ENCODE measurements at regions not wholly inside any gene's neighbourhood (a gene's known extent, or its start where the extent isn't known, plus 50 kb on each side); places are given as distances from the start of the nearest gene placed in this dataset.

- Mint-ChIP-seq H3K4me1 (ENCODE audit: low read depth, unreplicated experiment) (no peaks in the 10 kb centered on the region), H3K36me3 (ENCODE audit: unreplicated experiment) (peaks cover 18% of the 10 kb centered on the region), H3K4me3 (ENCODE audit: unreplicated experiment) (no peak overlapping the region), H3K9me3 (ENCODE audit: unreplicated experiment) (no peaks in the 10 kb centered on the region), H3K27ac (ENCODE audit: unreplicated experiment) (no peak overlapping the region), H3K27me3 (ENCODE audit: unreplicated experiment) (peaks cover 2% of the 10 kb centered on the region)
- DNase-seq, result no peak
- TF ChIP-seq CTCF (IDR thresholded peaks at IDR 0.05; ENCODE audit: partially characterized antibody, unreplicated experiment), result no peak
Observed at GRCh38 chr4:14790494-14790893, 211.8 kb upstream of the CPEB2 start.

- no peaks in the 10 kb centered on the region for H3K4me1 Mint-ChIP-seq (ENCODE audit: low read depth, unreplicated experiment)
- TF ChIP-seq CTCF (IDR thresholded peaks at IDR 0.05; ENCODE audit: partially characterized antibody, unreplicated experiment), result no peak
- H3K36me3 Mint-ChIP-seq (ENCODE audit: unreplicated experiment), result peaks cover 26% of the 10 kb centered on the region
- H3K27ac Mint-ChIP-seq (ENCODE audit: unreplicated experiment), result no peak overlapping the region
- H3K9me3 Mint-ChIP-seq (ENCODE audit: unreplicated experiment), result peaks cover 2% of the 10 kb centered on the region
- no peak for DNase-seq
- H3K27me3 Mint-ChIP-seq (ENCODE audit: unreplicated experiment), result peaks cover 2% of the 10 kb centered on the region
- no peak overlapping the region for H3K4me3 Mint-ChIP-seq (ENCODE audit: unreplicated experiment)
Observed at GRCh38 chr4:14792702-14793227, 209.5 kb upstream of the CPEB2 start.

GRCh38 chr4:14800977-14801376 lies 201.3 kb upstream of the CPEB2 start:
- Mint-ChIP-seq H3K27me3 (ENCODE audit: unreplicated experiment) (no peaks in the 10 kb centered on the region), H3K9me3 (ENCODE audit: unreplicated experiment) (peaks cover 2% of the 10 kb centered on the region), H3K4me3 (ENCODE audit: unreplicated experiment) (no peak overlapping the region), H3K27ac (ENCODE audit: unreplicated experiment) (no peak overlapping the region), H3K36me3 (ENCODE audit: unreplicated experiment) (peaks cover 16% of the 10 kb centered on the region), H3K4me1 (ENCODE audit: low read depth, unreplicated experiment) (no peaks in the 10 kb centered on the region)
- no peak for TF ChIP-seq CTCF (IDR thresholded peaks at IDR 0.05; ENCODE audit: partially characterized antibody, unreplicated experiment)
- DNase-seq, result no peak

GRCh38 chr4:14802596-14802995 lies 199.7 kb upstream of the CPEB2 start:
- no peak overlapping the region for H3K27ac Mint-ChIP-seq (ENCODE audit: unreplicated experiment)
- H3K9me3 Mint-ChIP-seq (ENCODE audit: unreplicated experiment), result no peaks in the 10 kb centered on the region
- H3K27me3 Mint-ChIP-seq (ENCODE audit: unreplicated experiment), result no peaks in the 10 kb centered on the region
- no peak for DNase-seq
- no peak for TF ChIP-seq CTCF (IDR thresholded peaks at IDR 0.05; ENCODE audit: partially characterized antibody, unreplicated experiment)
- H3K36me3 Mint-ChIP-seq (ENCODE audit: unreplicated experiment), result peaks cover 10% of the 10 kb centered on the region
- no peak overlapping the region for H3K4me3 Mint-ChIP-seq (ENCODE audit: unreplicated experiment)
- no peaks in the 10 kb centered on the region for H3K4me1 Mint-ChIP-seq (ENCODE audit: low read depth, unreplicated experiment)

- no peaks in the 10 kb centered on the region for H3K36me3 Mint-ChIP-seq (ENCODE audit: unreplicated experiment)
- no peak for TF ChIP-seq CTCF (IDR thresholded peaks at IDR 0.05; ENCODE audit: partially characterized antibody, unreplicated experiment)
- H3K27me3 Mint-ChIP-seq (ENCODE audit: unreplicated experiment), result no peaks in the 10 kb centered on the region
- no peaks in the 10 kb centered on the region for H3K4me1 Mint-ChIP-seq (ENCODE audit: low read depth, unreplicated experiment)
- DNase-seq, result no peak
- H3K9me3 Mint-ChIP-seq (ENCODE audit: unreplicated experiment), result no peaks in the 10 kb centered on the region
- H3K27ac Mint-ChIP-seq (ENCODE audit: unreplicated experiment), result no peak overlapping the region
- H3K4me3 Mint-ChIP-seq (ENCODE audit: unreplicated experiment), result no peak overlapping the region
Observed at GRCh38 chr4:14807856-14808255, 194.4 kb upstream of the CPEB2 start.

All from glutamatergic neuron (in vitro differentiated cells).